Liver (tissue), 8 donors: ENCODE measurements at regions not wholly inside any gene's neighbourhood (a gene's known extent, or its start where the extent isn't known, plus 50 kb on each side); places are given as distances from the start of the nearest gene placed in this dataset.

Experiments used
- DNase-seq: peaks from one replicate; pipeline ENCODE4 v3.0.0-alpha.2; 2017; ENCODE audit warnings: low spot score
- H3K27ac ChIP-seq, 2 donors: one replicate each; pipeline ENCODE4 v1.7.0; 2013; ENCODE audit warnings: inconsistent platforms in 2 of 2, low read length in 2 of 2, control low read depth in 1 of 2, low read depth in 1 of 2, mild to moderate bottlenecking in 1 of 2
- H3K27me3 ChIP-seq, 4 donors: one replicate each; pipeline versions ENCODE4 v1.6.1 to v1.7.0; 2013; ENCODE audit warnings: low read length in 3 of 4, inconsistent platforms in 1 of 4, mild to moderate bottlenecking in 1 of 4, moderate library complexity in 1 of 4; ENCODE audit not compliant: control insufficient read depth in 4 of 4, insufficient read depth in 4 of 4
- H3K36me3 ChIP-seq, 4 donors: one replicate each; pipeline versions ENCODE4 v1.6.1 to v1.7.0; 2013; ENCODE audit warnings: low read length in 3 of 4, mild to moderate bottlenecking in 3 of 4, low read depth in 1 of 4, moderate library complexity in 1 of 4; ENCODE audit not compliant: control insufficient read depth in 4 of 4, insufficient read depth in 3 of 4
- H3K4me1 ChIP-seq, 4 donors: one replicate each; pipeline versions ENCODE4 v1.6.1 to v1.7.0; 2013; ENCODE audit warnings: low read length in 3 of 4, mild to moderate bottlenecking in 3 of 4, moderate library complexity in 1 of 4; ENCODE audit not compliant: control insufficient read depth in 4 of 4, insufficient read depth in 4 of 4
- H3K4me3 ChIP-seq, 3 donors: one replicate each; pipeline versions ENCODE4 v1.6.1 to v1.7.0; 2013; ENCODE audit warnings: low read length in 3 of 3, control low read depth in 1 of 3, low read depth in 1 of 3, mild to moderate bottlenecking in 1 of 3
- H3K9ac ChIP-seq, 2 donors: one replicate each; pipeline ENCODE4 v1.7.0; 2013; ENCODE audit warnings: low read length in 2 of 2, mild to moderate bottlenecking in 2 of 2, moderate library complexity in 2 of 2, control low read depth in 1 of 2, low read depth in 1 of 2
- H3K9me3 ChIP-seq, 4 donors: one replicate each; pipeline versions ENCODE4 v1.6.1 to v1.7.0; 2013; ENCODE audit warnings: low read length in 3 of 4; ENCODE audit not compliant: control insufficient read depth in 4 of 4
- EGR1 ChIP-seq, 2 donors: IDR thresholded peaks; 2 replicates each; pipeline ENCODE4 v1.6.1; 2016 to 2018; ENCODE audit warnings: antibody characterized with exemption in 2 of 2, low read depth in 2 of 2
- FOXA1 ChIP-seq: IDR thresholded peaks from 2 replicates; pipeline ENCODE4 v1.6.1; 2016; ENCODE audit warnings: antibody characterized with exemption
- FOXA2 ChIP-seq: IDR thresholded peaks from 2 replicates; pipeline ENCODE4 v1.6.1; 2016; ENCODE audit warnings: antibody characterized with exemption
- GABPA ChIP-seq, 2 donors: IDR thresholded peaks in 1 of 2; conservative IDR thresholded peaks in 1 of 2; 2 replicates each; pipeline ENCODE4 v1.6.1; 2016; ENCODE audit warnings: antibody characterized with exemption in 2 of 2, mild to moderate bottlenecking in 1 of 2, moderate library complexity in 1 of 2
- HNF4A ChIP-seq, 2 donors: conservative IDR thresholded peaks; 2 replicates each; pipeline ENCODE4 v1.6.1; 2016; ENCODE audit warnings: antibody characterized with exemption in 2 of 2, mild to moderate bottlenecking in 2 of 2
- HNF4G ChIP-seq: IDR thresholded peaks from 2 replicates; pipeline ENCODE4 v1.6.1; 2016; ENCODE audit warnings: antibody characterized with exemption
- JUND ChIP-seq, 2 donors: IDR thresholded peaks; 2 replicates each; pipeline ENCODE4 v1.6.1; 2016; ENCODE audit warnings: antibody characterized with exemption in 2 of 2
- NR2F2 ChIP-seq: IDR thresholded peaks from 2 replicates; pipeline ENCODE4 v1.6.1; 2016; ENCODE audit warnings: antibody characterized with exemption
- RAD21 ChIP-seq, 2 donors: IDR thresholded peaks; 2 replicates each; pipeline ENCODE4 v1.6.1; 2016; ENCODE audit warnings: antibody characterized with exemption in 2 of 2, mild to moderate bottlenecking in 2 of 2
- RXRA ChIP-seq, 2 donors: IDR thresholded peaks; 2 replicates each; pipeline ENCODE4 v1.6.1; 2017 to 2018; ENCODE audit warnings: antibody characterized with exemption in 2 of 2, mild to moderate bottlenecking in 1 of 2
- SP1 ChIP-seq: IDR thresholded peaks from 2 replicates; pipeline ENCODE4 v1.6.1; 2018; ENCODE audit warnings: antibody characterized with exemption, mild to moderate bottlenecking
- TAF1 ChIP-seq: conservative IDR thresholded peaks from 2 replicates; pipeline ENCODE4 v1.6.1; 2016; ENCODE audit warnings: antibody characterized with exemption, mild to moderate bottlenecking
- WGBS: extraction: QIAGEN DNeasy Blood & Tissue Kit; methylation state at CpG from one replicate; pipeline ENCODE4 v1.1.7; 2013; 5-methylcytosine and 5-hydroxymethylcytosine counted together
- TF ChIP-seq, protein P1 (sequence below): fragments of 150-350 bp; IDR thresholded peaks from 2 replicates; pipeline ENCODE4 v1.5.1; 2017; ENCODE audit warnings: improper control_type of control experiment, low read depth, low read length; ENCODE audit not compliant: missing input control
- TF ChIP-seq, protein P2 (sequence below): IDR thresholded peaks from 2 replicates; pipeline ENCODE4 v1.6.1; 2016; ENCODE audit warnings: antibody characterized with exemption
- TF ChIP-seq, protein P3 (sequence below): IDR thresholded peaks from 2 replicates; pipeline ENCODE4 v1.6.1; 2016; ENCODE audit warnings: antibody characterized with exemption, mild to moderate bottlenecking
- donor health status: healthy.
- donor health status: healthy.
- donor health status: healthy.
- donor health status: healthy.
- donor health status: healthy.

DNA sequence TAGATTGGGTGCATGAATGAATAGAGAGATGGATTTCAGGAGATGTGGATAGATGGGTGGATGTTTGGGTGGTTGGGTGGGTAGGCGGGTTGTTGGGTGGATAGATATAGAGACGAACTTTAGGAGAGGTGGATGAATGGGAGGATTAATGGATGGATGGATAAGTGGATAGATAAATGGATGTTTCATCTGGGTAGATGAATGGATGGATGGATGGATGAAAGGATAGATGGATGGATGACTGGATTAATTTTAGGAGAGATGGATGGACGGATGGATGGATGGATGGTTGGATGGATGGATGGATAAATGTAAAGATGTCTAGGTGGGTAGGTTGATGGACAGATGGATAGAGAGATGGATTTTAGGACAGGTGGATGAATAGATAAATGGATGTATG is 511.3 kb downstream of the MIAT start:
- 60% methylated on average over 3 of the region's 3 CpGs for WGBS
- no peak for TF ChIP-seq TAF1
- no peak for TF ChIP-seq EGR1 (IDR thresholded peaks at IDR 0.05; ENCODE audit: low read depth in 2 of 2)
- TF ChIP-seq, protein P1, sequence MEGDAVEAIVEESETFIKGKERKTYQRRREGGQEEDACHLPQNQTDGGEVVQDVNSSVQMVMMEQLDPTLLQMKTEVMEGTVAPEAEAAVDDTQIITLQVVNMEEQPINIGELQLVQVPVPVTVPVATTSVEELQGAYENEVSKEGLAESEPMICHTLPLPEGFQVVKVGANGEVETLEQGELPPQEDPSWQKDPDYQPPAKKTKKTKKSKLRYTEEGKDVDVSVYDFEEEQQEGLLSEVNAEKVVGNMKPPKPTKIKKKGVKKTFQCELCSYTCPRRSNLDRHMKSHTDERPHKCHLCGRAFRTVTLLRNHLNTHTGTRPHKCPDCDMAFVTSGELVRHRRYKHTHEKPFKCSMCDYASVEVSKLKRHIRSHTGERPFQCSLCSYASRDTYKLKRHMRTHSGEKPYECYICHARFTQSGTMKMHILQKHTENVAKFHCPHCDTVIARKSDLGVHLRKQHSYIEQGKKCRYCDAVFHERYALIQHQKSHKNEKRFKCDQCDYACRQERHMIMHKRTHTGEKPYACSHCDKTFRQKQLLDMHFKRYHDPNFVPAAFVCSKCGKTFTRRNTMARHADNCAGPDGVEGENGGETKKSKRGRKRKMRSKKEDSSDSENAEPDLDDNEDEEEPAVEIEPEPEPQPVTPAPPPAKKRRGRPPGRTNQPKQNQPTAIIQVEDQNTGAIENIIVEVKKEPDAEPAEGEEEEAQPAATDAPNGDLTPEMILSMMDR: no peak
- no peak for TF ChIP-seq GABPA (IDR thresholded peaks at IDR 0.05 in 1 of 2, conservative IDR thresholded peaks at IDR 0.05 in 1 of 2)
- TF ChIP-seq SP1: no peak
- TF ChIP-seq, protein P2, sequence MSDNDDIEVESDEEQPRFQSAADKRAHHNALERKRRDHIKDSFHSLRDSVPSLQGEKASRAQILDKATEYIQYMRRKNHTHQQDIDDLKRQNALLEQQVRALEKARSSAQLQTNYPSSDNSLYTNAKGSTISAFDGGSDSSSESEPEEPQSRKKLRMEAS: no peak
- TF ChIP-seq, protein P3, sequence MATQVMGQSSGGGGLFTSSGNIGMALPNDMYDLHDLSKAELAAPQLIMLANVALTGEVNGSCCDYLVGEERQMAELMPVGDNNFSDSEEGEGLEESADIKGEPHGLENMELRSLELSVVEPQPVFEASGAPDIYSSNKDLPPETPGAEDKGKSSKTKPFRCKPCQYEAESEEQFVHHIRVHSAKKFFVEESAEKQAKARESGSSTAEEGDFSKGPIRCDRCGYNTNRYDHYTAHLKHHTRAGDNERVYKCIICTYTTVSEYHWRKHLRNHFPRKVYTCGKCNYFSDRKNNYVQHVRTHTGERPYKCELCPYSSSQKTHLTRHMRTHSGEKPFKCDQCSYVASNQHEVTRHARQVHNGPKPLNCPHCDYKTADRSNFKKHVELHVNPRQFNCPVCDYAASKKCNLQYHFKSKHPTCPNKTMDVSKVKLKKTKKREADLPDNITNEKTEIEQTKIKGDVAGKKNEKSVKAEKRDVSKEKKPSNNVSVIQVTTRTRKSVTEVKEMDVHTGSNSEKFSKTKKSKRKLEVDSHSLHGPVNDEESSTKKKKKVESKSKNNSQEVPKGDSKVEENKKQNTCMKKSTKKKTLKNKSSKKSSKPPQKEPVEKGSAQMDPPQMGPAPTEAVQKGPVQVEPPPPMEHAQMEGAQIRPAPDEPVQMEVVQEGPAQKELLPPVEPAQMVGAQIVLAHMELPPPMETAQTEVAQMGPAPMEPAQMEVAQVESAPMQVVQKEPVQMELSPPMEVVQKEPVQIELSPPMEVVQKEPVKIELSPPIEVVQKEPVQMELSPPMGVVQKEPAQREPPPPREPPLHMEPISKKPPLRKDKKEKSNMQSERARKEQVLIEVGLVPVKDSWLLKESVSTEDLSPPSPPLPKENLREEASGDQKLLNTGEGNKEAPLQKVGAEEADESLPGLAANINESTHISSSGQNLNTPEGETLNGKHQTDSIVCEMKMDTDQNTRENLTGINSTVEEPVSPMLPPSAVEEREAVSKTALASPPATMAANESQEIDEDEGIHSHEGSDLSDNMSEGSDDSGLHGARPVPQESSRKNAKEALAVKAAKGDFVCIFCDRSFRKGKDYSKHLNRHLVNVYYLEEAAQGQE: no peak
- no peak for TF ChIP-seq FOXA1
- TF ChIP-seq HNF4A (conservative IDR thresholded peaks at IDR 0.05): no peak
- no peak for TF ChIP-seq NR2F2
- TF ChIP-seq HNF4G: no peak
- no peak for TF ChIP-seq RAD21 (IDR thresholded peaks at IDR 0.05)
- TF ChIP-seq JUND (IDR thresholded peaks at IDR 0.05): no peak
- TF ChIP-seq RXRA (IDR thresholded peaks at IDR 0.05): no peak
- no peaks in the 10 kb centered on the region for H3K9me3 ChIP-seq
- H3K27ac ChIP-seq: no peak overlapping the region
- no peak overlapping the region for H3K9ac ChIP-seq
- no peaks in the 10 kb centered on the region for H3K36me3 ChIP-seq
- DNase-seq: no peak
- H3K27me3 ChIP-seq: peaks cover 0 to 3% (median 0%) of the 10 kb centered on the region in 4 donors
- H3K4me3 ChIP-seq: no peak overlapping the region
- H3K4me1 ChIP-seq: no peaks in the 10 kb centered on the region

DNA sequence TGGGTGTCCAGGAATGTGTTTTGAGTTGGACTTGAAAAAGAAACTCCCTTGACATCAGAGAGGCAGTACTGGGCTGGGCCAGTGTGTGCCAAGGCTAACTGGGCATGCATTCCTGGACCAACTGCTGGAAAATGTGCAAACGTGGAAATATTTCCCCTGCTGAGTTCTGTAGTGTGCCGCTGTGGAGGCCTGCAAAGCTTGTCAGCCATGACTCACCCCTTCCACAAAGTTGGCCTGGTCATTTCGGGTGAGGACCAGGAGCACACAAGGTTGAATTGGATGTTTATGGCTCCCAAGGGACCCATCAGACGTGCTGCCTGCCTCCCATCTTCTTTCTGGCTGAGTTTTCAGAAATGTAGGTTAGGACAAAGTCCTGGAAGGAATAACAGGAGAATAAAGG is 513.1 kb downstream of the MIAT start:
- H3K27ac ChIP-seq: no peak overlapping the region
- no peaks in the 10 kb centered on the region for H3K4me1 ChIP-seq
- no peak for DNase-seq
- 62% methylated on average over 4 of the region's 4 CpGs for WGBS
- TF ChIP-seq FOXA2 (no peak), JUND (IDR thresholded peaks at IDR 0.05) (no peak)
- no peak overlapping the region for H3K9ac ChIP-seq
- peaks cover 0 to 5% (median 1%) of the 10 kb centered on the region in 4 donors for H3K27me3 ChIP-seq
- no peaks in the 10 kb centered on the region for H3K9me3 ChIP-seq
- no peak overlapping the region for H3K4me3 ChIP-seq
- H3K36me3 ChIP-seq: no peaks in the 10 kb centered on the region

DNA sequence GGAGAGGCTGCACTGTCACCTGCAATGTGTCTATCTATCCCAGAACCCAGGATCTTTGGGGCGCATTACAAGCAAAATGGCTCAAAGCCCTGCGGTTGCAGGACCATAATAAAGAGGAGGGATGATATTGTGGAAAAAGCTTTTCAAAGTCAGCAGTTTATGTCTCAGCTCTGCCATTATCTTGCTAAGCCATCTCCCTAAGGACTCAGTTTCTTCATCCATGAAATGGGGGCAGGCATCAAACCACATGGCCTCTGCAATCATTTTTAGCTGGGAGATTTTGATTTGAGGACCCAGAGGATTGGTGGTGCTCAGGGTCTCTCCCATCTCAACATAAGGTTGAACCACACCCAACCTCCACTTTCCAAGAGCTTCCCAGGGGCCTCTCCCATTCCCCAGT is 513.8 kb downstream of the MIAT start:
- no peak overlapping the region for H3K4me3 ChIP-seq
- no peak overlapping the region for H3K27ac ChIP-seq
- no peaks in the 10 kb centered on the region for H3K4me1 ChIP-seq
- H3K9me3 ChIP-seq: no peaks in the 10 kb centered on the region
- TF ChIP-seq SP1 (no peak), TAF1 (no peak), RAD21 (IDR thresholded peaks at IDR 0.05) (no peak), FOXA1 (no peak)
- peaks cover 0 to 5% (median 1%) of the 10 kb centered on the region in 4 donors for H3K27me3 ChIP-seq
- no peaks in the 10 kb centered on the region for H3K36me3 ChIP-seq
- H3K9ac ChIP-seq: no peak overlapping the region
- 90% methylated on average over 2 of the region's 2 CpGs for WGBS
- DNase-seq: no peak
